CD14-positive monocyte (primary cell): ENCODE measurements at regions not wholly inside any gene's neighbourhood (a gene's known extent, or its start where the extent isn't known, plus 50 kb on each side); places are given as distances from the start of the nearest gene placed in this dataset.

Source experiments
- DNase-seq, 3 donors: peaks; one replicate each; pipeline ENCODE4 v3.0.0-alpha.2; 2011 to 2022
- H2AFZ ChIP-seq: 2 replicates; pipeline ENCODE4 v1.6.0; 2012; ENCODE audit warnings: mild to moderate bottlenecking, low read depth, low read length, inconsistent platforms; ENCODE audit not compliant: insufficient read depth, poor library complexity, severe bottlenecking
- H3K27ac ChIP-seq, 2 donors: 1 replicate in 1 of 2; 2 replicates in 1 of 2; pipeline ENCODE4 v1.5.1; 2012 to 2013; ENCODE audit warnings: low read length in 2 of 2, control low read depth in 1 of 2, inconsistent platforms in 1 of 2, low read depth in 1 of 2, mild to moderate bottlenecking in 1 of 2
- H3K27me3 ChIP-seq, 2 donors: one replicate each; pipeline versions ENCODE4 v1.6.0 to v1.6.1; 2011 to 2013; ENCODE audit warnings: low read length in 2 of 2; ENCODE audit not compliant: control insufficient read depth in 2 of 2, insufficient read depth in 2 of 2
- H3K36me3 ChIP-seq, 2 donors: replicated peaks in 1 of 2; 1 replicate in 1 of 2; 2 replicates in 1 of 2; pipeline versions ENCODE4 v1.5.1 to v1.6.1; 2012 to 2013; ENCODE audit warnings: low read length in 2 of 2, control low read depth in 1 of 2, inconsistent platforms in 1 of 2, mild to moderate bottlenecking in 1 of 2; ENCODE audit not compliant: insufficient read depth in 2 of 2, control insufficient read depth in 1 of 2
- H3K4me1 ChIP-seq, 2 donors: 1 replicate in 1 of 2; 2 replicates in 1 of 2; pipeline versions ENCODE4 v1.5.1 to v1.6.1; 2012 to 2013; ENCODE audit warnings: low read length in 2 of 2, control low read depth in 1 of 2, inconsistent platforms in 1 of 2, mild to moderate bottlenecking in 1 of 2, moderate library complexity in 1 of 2; ENCODE audit not compliant: insufficient read depth in 2 of 2, control insufficient read depth in 1 of 2
- H3K4me2 ChIP-seq: replicated peaks from 2 replicates; pipeline ENCODE3; 2012; ENCODE audit warnings: low read length, moderate library complexity, mild to moderate bottlenecking; ENCODE audit not compliant: poor library complexity, severe bottlenecking; ENCODE audit errors: extremely low read depth
- H3K4me3 ChIP-seq, 3 experiments: fragments of 200-600 bp in 1 of 3; sonication (generic) in 1 of 3; replicated peaks in 1 of 3; 1 replicate in 2 of 3; 2 replicates in 1 of 3; pipeline ENCODE4 v1.5.1; 2011 to 2013; ENCODE audit warnings: low read length in 3 of 3, mild to moderate bottlenecking in 3 of 3, control low read depth in 2 of 3, low read depth in 2 of 3, inconsistent platforms in 1 of 3, moderate library complexity in 1 of 3
- H3K79me2 ChIP-seq: 2 replicates; pipeline ENCODE4 v1.6.0; 2012; ENCODE audit warnings: mild to moderate bottlenecking, control low read depth, inconsistent platforms, low read length, moderate library complexity; ENCODE audit not compliant: insufficient read depth
- H3K9ac ChIP-seq: 2 replicates; pipeline ENCODE4 v1.6.0; 2017; ENCODE audit warnings: low read length, mild to moderate bottlenecking; ENCODE audit not compliant: insufficient read depth, poor library complexity, severe bottlenecking
- H3K9me3 ChIP-seq, 2 donors: replicated peaks in 1 of 2; 1 replicate in 1 of 2; 2 replicates in 1 of 2; pipeline versions ENCODE4 v1.5.1 to v1.6.1; 2012 to 2013; ENCODE audit warnings: low read length in 2 of 2, control low read depth in 1 of 2; ENCODE audit not compliant: control insufficient read depth in 1 of 2, insufficient read depth in 1 of 2
- H4K20me1 ChIP-seq: 2 replicates; pipeline ENCODE4 v1.6.0; 2012; ENCODE audit warnings: mild to moderate bottlenecking, low read length, control low read depth, moderate library complexity; ENCODE audit not compliant: insufficient read depth
- H3K27ac Mint-ChIP-seq, 7 donors: one replicate each; pipeline ENCODE4 v1.8.0; 2020; ENCODE audit warnings: mild to moderate bottlenecking in 7 of 7, mixed read lengths in 7 of 7, moderate library complexity in 6 of 7, inconsistent platforms in 2 of 7
- H3K27me3 Mint-ChIP-seq, 3 donors: one replicate each; pipeline ENCODE4 v1.8.0; 2021 to 2022; ENCODE audit warnings: low read depth in 3 of 3, mild to moderate bottlenecking in 3 of 3, mixed read lengths in 3 of 3, moderate library complexity in 3 of 3, inconsistent platforms in 1 of 3
- H3K36me3 Mint-ChIP-seq, 2 donors: one replicate each; pipeline ENCODE4 v1.8.0; 2020; ENCODE audit warnings: mixed read lengths in 2 of 2, inconsistent platforms in 1 of 2, mild to moderate bottlenecking in 1 of 2
- H3K4me1 Mint-ChIP-seq: one replicate; pipeline ENCODE4 v1.8.0; 2020; ENCODE audit warnings: mild to moderate bottlenecking, mixed read lengths
- H3K4me3 Mint-ChIP-seq, 2 donors: one replicate each; pipeline ENCODE4 v1.8.0; 2020; ENCODE audit warnings: mild to moderate bottlenecking in 2 of 2, mixed read lengths in 2 of 2, moderate library complexity in 1 of 2
- H3K9me3 Mint-ChIP-seq, 7 donors: one replicate each; pipeline ENCODE4 v1.8.0; 2020 to 2022; ENCODE audit warnings: mixed read lengths in 7 of 7, mild to moderate bottlenecking in 6 of 7, moderate library complexity in 6 of 7, inconsistent platforms in 2 of 7
- WGBS: methylation state at CpG from one replicate; pipeline ENCODE4 v1.1.5; 2013; ENCODE audit warnings: missing lambda C conversion rate; ENCODE audit not compliant: insufficient coverage; 5-methylcytosine and 5-hydroxymethylcytosine counted together
- intact Hi-C, 2 donors: fragments of 100-400 bp; cut with micrococcal nuclease; formaldehyde crosslinking; loops; one replicate each; pipeline versions ENCODE4 v1.15.0 to v1.15.1; 2023
- TF ChIP-seq, protein P1 (sequence below): fragments of 200-600 bp; IDR thresholded peaks from one replicate; pipeline ENCODE4 v1.8.0; 2022; ENCODE audit warnings: antibody characterized with exemption, mild to moderate bottlenecking

DNA sequence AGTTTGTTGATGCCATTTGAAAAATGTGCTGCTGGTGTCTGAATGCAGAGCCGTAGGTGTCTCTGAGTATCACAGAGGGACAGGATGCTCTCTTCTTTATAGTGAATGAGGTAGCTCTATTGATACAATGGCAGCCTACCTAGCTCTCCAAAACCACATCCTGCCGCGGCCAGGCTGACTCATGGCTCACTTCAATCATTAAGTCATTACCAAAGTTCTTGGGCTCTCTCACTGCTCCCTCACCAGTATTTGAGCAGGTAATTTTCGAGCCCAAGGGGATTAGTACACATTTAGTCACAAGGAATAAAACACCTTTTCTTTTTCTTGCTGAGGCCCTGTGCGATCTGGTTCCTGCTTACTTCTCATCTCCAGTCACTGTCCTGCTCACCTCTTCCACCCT lies 509.0 kb upstream of the LARGE1 start:
- no peaks in the 10 kb centered on the region for H3K4me1 ChIP-seq
- H3K4me2 ChIP-seq: no peak overlapping the region
- Mint-ChIP-seq H3K27me3 (peaks cover 0 to 3% (median 0%) of the 10 kb centered on the region in 3 donors), H3K9me3 (peaks cover 0 to 20% (median 3%) of the 10 kb centered on the region in 7 donors), H3K27ac (no peak overlapping the region), H3K4me1 (no peaks in the 10 kb centered on the region), H3K4me3 (no peak overlapping the region), H3K36me3 (no peaks in the 10 kb centered on the region)
- no peaks in the 10 kb centered on the region for H3K36me3 ChIP-seq
- H3K27ac ChIP-seq: no peak overlapping the region
- DNase-seq: no peak
- TF ChIP-seq, protein P1, sequence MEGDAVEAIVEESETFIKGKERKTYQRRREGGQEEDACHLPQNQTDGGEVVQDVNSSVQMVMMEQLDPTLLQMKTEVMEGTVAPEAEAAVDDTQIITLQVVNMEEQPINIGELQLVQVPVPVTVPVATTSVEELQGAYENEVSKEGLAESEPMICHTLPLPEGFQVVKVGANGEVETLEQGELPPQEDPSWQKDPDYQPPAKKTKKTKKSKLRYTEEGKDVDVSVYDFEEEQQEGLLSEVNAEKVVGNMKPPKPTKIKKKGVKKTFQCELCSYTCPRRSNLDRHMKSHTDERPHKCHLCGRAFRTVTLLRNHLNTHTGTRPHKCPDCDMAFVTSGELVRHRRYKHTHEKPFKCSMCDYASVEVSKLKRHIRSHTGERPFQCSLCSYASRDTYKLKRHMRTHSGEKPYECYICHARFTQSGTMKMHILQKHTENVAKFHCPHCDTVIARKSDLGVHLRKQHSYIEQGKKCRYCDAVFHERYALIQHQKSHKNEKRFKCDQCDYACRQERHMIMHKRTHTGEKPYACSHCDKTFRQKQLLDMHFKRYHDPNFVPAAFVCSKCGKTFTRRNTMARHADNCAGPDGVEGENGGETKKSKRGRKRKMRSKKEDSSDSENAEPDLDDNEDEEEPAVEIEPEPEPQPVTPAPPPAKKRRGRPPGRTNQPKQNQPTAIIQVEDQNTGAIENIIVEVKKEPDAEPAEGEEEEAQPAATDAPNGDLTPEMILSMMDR: no peak
- intact Hi-C loops: no loop called here
- peaks cover 0 to 3% of the 10 kb centered on the region in 2 donors for H3K9me3 ChIP-seq
- no peak overlapping the region for H2AFZ ChIP-seq
- no peak overlapping the region for H3K4me3 ChIP-seq
- no peaks in the 10 kb centered on the region for H3K79me2 ChIP-seq
- no peak overlapping the region for H3K9ac ChIP-seq
- no peaks in the 10 kb centered on the region for H3K27me3 ChIP-seq
- H4K20me1 ChIP-seq: no peaks in the 10 kb centered on the region
- WGBS: 88% methylated on average over 4 of the region's 5 CpGs

DNA sequence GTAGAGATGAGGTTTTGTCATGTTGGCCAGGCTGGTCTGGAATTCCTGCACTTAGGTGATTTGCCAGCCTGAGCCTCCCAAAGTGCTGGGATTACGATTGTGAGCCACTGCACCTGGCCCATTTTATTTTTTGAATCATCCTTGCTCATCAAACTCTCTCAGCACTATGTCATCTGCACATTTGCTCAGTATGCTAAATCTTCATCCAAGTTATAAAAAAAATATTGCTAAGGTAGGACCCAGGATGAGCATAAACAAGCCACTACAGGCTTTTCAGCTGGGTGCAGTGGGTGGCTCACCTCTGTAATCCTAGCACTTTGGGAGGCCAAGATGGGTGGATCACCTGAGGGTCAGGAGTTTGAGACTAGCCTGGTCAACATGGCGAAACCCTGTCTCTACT lies 510.1 kb upstream of the LARGE1 start:
- Histone ChIP-seq H3K79me2 (no peaks in the 10 kb centered on the region), H2AFZ (no peak overlapping the region), H3K9me3 (peaks cover 0 to 14% of the 10 kb centered on the region in 2 donors), H3K4me2 (no peak overlapping the region), H3K9ac (no peak overlapping the region), H3K27ac (no peak overlapping the region), H3K4me3 (no peak overlapping the region), H3K36me3 (no peaks in the 10 kb centered on the region), H3K4me1 (no peaks in the 10 kb centered on the region), H3K27me3 (no peaks in the 10 kb centered on the region), H4K20me1 (no peaks in the 10 kb centered on the region)
- Mint-ChIP-seq H3K36me3 (no peaks in the 10 kb centered on the region), H3K27ac (no peak overlapping the region), H3K4me3 (no peak overlapping the region), H3K4me1 (no peaks in the 10 kb centered on the region), H3K27me3 (peaks cover 0 to 3% (median 0%) of the 10 kb centered on the region in 3 donors), H3K9me3 (peaks cover 1 to 21% (median 3%) of the 10 kb centered on the region in 7 donors)
- TF ChIP-seq, protein P1: no peak
- WGBS: 83% methylated on average over 1 of the region's 2 CpGs
- no peak for DNase-seq
- intact Hi-C loops: no loop called here
